Memory B cell (primary cell): ENCODE measurements at regions not wholly inside any gene's neighbourhood (a gene's known extent, or its start where the extent isn't known, plus 50 kb on each side); places are given as distances from the start of the nearest gene placed in this dataset.

Source experiments
- ATAC-seq: fragments of 150-1000 bp; cut with Tn5 transposase; 2 replicates; pipeline ENCODE4 v1.10.0; 2021; ENCODE audit warnings: low read depth, mild to moderate bottlenecking, moderate library complexity
- DNase-seq, 2 donors: peaks; one replicate each; pipeline ENCODE4 v3.0.0; 2022; ENCODE audit warnings: low spot score in 2 of 2
- H3K27ac Mint-ChIP-seq: one replicate; pipeline ENCODE4 v1.8.0; 2022; ENCODE audit warnings: mild to moderate bottlenecking, moderate library complexity, mixed read lengths
- H3K27me3 Mint-ChIP-seq: one replicate; pipeline ENCODE4 v1.8.0; 2022; ENCODE audit warnings: mixed read lengths
- H3K36me3 Mint-ChIP-seq: one replicate; pipeline ENCODE4 v1.8.0; 2022; ENCODE audit warnings: mild to moderate bottlenecking, mixed read lengths
- H3K4me1 Mint-ChIP-seq: one replicate; pipeline ENCODE4 v1.8.0; 2022; ENCODE audit warnings: mixed read lengths
- H3K4me3 Mint-ChIP-seq: one replicate; pipeline ENCODE4 v1.8.0; 2022; ENCODE audit warnings: mild to moderate bottlenecking, moderate library complexity, mixed read lengths
- H3K9me3 Mint-ChIP-seq: one replicate; pipeline ENCODE4 v1.8.0; 2022; ENCODE audit warnings: mixed read lengths

DNA sequence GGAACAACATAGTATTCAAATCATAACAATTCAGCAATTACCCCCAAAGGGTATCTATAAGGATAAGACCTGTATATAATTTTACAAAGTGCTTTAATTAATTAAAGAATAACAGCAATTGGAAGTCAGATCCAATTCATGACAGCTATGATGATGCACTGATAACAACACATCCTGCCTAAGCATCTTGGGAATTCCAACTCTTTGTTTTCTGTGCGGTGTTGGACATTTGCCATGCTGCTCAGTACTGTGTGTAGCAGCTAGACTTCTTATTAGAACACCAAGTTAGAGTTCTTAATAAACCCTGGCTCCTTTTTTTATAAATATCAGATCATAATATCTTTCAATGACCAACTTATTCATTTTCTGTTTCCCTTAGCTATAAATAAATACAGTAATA lies 209.0 kb downstream of the SEC61B start:
- Mint-ChIP-seq H3K36me3 (peaks cover 3% of the 10 kb centered on the region), H3K9me3 (peaks cover 5% of the 10 kb centered on the region), H3K27me3 (peaks cover 1% of the 10 kb centered on the region), H3K27ac (no peak overlapping the region), H3K4me3 (no peak overlapping the region), H3K4me1 (peaks cover 6% of the 10 kb centered on the region)
- DNase-seq (no peak), ATAC-seq (no peak)

DNA sequence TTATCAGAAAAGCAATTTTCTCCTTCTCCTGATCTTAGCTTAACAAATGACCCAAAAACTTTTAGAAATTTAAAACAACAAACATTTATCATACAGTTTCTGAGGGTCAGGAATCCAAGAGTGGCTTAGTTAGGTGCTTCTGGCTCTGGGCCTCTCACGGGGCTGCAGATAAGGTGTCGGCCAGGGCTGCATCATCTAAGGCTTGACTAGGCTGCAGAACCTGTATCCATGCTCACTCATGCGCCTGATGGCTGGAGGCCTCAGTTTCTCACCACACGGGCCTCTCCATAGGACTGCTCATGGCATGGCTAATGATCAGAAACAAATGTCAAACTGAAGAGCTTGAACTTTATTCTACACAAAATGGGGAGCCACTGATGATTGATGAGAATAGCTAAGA lies 210.0 kb downstream of the SEC61B start:
- Mint-ChIP-seq H3K4me1 (peaks cover 6% of the 10 kb centered on the region), H3K9me3 (peaks cover 4% of the 10 kb centered on the region), H3K36me3 (peaks cover 3% of the 10 kb centered on the region), H3K4me3 (no peak overlapping the region), H3K27me3 (peaks cover 1% of the 10 kb centered on the region), H3K27ac (no peak overlapping the region)
- ATAC-seq (no peak), DNase-seq (no peak)

DNA sequence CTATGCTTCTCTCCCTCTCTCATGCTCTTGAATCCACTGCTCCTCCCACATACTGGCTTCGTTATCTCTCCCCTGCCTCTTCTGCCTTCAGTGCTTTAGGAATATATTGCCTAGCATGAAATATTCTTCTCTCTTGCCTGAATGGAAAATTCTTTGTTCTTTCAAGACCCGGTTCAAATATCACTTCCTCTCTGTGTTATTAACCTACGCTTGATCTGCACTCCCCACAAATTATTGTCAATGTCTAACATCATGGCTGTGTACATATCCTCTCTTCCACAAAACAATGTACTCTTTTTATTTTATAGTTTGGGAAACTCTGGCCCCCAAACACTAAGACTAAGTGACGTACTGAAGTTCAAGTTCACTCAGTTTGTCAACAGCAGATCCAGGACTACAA lies 211.0 kb downstream of the SEC61B start:
- ATAC-seq (no peak), DNase-seq (no peak)
- no peaks in the 10 kb centered on the region for H3K9me3 Mint-ChIP-seq
- no peak overlapping the region for H3K4me3 Mint-ChIP-seq
- peaks cover 4% of the 10 kb centered on the region for H3K4me1 Mint-ChIP-seq
- no peaks in the 10 kb centered on the region for H3K36me3 Mint-ChIP-seq
- no peak overlapping the region for H3K27ac Mint-ChIP-seq
- no peaks in the 10 kb centered on the region for H3K27me3 Mint-ChIP-seq

DNA sequence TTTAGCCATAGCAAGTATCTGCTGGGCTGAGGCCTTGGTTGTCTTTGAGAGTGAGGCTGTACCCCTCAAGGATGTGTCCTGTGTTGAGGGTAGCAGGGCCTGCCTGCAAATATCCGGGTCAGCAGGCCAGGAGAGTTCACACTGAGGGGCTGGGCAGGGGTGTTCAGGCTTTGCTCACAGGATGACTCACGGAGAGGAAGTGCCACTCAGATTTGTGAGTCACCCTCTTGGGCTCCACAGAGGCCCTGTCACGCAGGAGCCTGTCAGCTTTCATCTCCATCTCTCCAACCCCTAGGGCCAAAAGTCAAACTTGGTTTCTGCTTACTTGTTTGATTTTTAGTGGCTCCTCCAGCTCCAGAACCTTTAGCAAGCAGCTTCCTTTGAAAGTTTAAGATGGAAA lies 211.5 kb downstream of the SEC61B start:
- H3K36me3 Mint-ChIP-seq: no peaks in the 10 kb centered on the region
- no peaks in the 10 kb centered on the region for H3K9me3 Mint-ChIP-seq
- no peaks in the 10 kb centered on the region for H3K27me3 Mint-ChIP-seq
- H3K4me3 Mint-ChIP-seq: no peak overlapping the region
- peak overlapping the region; percentile 42 for H3K27ac Mint-ChIP-seq
- DNase-seq (no peak), ATAC-seq (peak; percentile 75)
- peaks cover 4% of the 10 kb centered on the region for H3K4me1 Mint-ChIP-seq

DNA sequence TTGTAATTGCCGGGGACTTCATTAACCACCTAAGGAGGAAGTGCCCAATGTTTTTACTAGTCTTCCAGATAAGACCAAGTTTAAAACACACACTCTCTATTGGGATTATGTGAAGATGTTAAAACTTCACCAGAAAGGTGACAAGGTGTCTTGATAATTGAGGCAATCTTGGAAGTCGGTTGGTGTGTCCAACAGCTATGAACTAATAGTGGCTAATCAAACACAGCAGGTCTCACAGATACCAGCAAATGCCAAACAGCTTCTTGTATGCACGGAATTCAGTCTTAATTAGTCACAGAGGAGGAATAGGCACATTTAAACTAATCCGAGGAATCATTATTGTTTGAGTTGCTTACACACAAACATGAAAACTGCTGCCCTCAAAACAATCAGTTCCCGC lies 214.5 kb downstream of the SEC61B start:
- H3K4me3 Mint-ChIP-seq: no peak overlapping the region
- DNase-seq (no peak), ATAC-seq (no peak)
- H3K27me3 Mint-ChIP-seq: no peaks in the 10 kb centered on the region
- H3K27ac Mint-ChIP-seq: no peak overlapping the region
- peaks cover 4% of the 10 kb centered on the region for H3K4me1 Mint-ChIP-seq
- H3K36me3 Mint-ChIP-seq: no peaks in the 10 kb centered on the region
- H3K9me3 Mint-ChIP-seq: no peaks in the 10 kb centered on the region

DNA sequence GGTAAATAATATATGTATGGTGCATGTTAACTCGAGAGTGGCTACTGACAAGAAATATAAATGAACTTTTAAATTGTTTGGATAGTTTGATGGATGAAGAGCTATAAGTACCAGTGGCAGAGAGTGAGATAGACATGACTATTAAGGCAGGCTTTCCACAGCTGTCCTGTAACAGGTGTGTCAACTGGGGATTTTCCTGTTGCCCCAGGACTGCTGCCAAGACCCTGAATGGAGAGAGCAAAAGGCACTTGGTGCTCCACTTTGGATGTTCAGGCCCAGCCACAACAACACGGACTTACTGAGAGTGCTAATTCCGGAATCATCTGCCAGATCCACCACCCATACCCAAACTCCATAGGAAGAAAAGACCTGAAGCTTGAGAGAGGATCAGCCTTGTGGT lies 215.1 kb downstream of the SEC61B start:
- H3K4me3 Mint-ChIP-seq: no peak overlapping the region
- H3K27me3 Mint-ChIP-seq: no peaks in the 10 kb centered on the region
- peaks cover 4% of the 10 kb centered on the region for H3K4me1 Mint-ChIP-seq
- ATAC-seq (no peak), DNase-seq (no peak)
- H3K27ac Mint-ChIP-seq: no peak overlapping the region
- H3K36me3 Mint-ChIP-seq: no peaks in the 10 kb centered on the region
- no peaks in the 10 kb centered on the region for H3K9me3 Mint-ChIP-seq

DNA sequence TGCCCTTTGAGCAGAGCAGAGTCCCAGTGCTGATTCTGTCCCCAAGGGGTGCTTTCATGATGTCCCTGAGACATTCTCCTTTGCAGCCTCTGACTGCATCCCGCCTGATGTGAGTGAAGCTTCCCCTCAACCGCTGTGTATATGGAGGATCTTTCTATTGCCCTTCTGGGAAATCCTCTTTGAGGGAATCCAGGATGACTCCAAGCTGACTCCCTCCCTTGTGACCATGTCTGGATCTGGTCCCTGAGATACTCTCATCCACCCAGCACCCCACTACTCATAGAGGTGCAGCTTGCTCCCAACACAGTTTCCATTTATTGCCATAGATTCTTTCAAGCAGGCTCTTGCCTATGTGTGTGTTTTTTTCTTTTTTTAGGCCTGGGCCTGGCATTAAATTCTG lies 216.5 kb downstream of the SEC61B start:
- ATAC-seq: no peak
- Mint-ChIP-seq H3K27me3 (no peaks in the 10 kb centered on the region), H3K36me3 (no peaks in the 10 kb centered on the region), H3K4me1 (no peaks in the 10 kb centered on the region), H3K9me3 (no peaks in the 10 kb centered on the region), H3K4me3 (no peak overlapping the region), H3K27ac (no peak overlapping the region)
- no peak for DNase-seq

DNA sequence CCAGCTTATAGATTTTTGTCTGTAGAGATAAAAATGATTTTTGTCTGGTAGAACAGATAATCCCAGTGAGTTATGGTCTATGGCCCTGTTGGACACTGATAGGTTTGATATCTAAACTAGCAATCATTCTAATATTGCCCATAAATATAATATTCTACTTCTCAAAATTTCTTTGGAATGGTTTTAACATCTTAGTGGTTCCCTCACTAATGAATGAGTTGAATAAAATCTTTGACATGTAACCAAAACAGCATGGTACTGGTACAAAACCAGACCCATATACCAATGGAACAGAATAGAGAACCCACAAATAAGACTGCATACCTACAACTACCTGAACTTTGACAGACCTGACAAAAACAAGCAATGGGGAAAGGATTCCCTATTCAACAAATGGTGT lies 219.7 kb downstream of the SEC61B start:
- Mint-ChIP-seq H3K9me3 (no peaks in the 10 kb centered on the region), H3K27me3 (no peaks in the 10 kb centered on the region), H3K27ac (no peak overlapping the region), H3K4me1 (no peaks in the 10 kb centered on the region), H3K4me3 (no peak overlapping the region), H3K36me3 (no peaks in the 10 kb centered on the region)
- ATAC-seq: no peak
- no peak for DNase-seq

DNA sequence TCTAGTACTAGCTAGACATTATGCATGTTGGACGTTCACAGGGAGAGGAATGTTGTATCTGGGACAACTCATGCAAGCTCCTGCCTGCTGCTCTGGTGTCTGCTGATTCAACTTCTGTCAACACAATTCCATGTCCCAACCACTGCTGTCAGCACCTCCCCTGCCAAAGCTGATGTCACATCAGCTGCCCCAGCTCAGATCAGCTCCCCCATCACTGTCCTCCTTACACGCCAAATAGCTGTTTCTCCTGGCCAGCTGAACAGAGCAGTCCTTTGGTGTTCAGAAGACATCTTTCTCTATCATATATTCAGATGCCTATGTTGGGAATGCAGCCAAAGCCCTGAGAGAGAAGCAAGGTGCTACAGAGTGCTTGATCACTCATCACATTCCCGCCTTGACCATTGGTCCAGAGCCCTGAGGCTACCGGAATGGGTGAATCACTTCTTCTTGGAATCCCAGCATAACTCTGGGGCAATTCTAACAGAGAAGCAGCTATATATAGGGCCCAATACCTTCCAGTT lies 223.3 kb downstream of the SEC61B start:
- Mint-ChIP-seq H3K4me3 (no peak overlapping the region), H3K9me3 (peaks cover 1% of the 10 kb centered on the region), H3K36me3 (peaks cover 2% of the 10 kb centered on the region), H3K27me3 (peaks cover 6% of the 10 kb centered on the region), H3K4me1 (no peaks in the 10 kb centered on the region), H3K27ac (no peak overlapping the region)
- DNase-seq (no peak), ATAC-seq (no peak)

DNA sequence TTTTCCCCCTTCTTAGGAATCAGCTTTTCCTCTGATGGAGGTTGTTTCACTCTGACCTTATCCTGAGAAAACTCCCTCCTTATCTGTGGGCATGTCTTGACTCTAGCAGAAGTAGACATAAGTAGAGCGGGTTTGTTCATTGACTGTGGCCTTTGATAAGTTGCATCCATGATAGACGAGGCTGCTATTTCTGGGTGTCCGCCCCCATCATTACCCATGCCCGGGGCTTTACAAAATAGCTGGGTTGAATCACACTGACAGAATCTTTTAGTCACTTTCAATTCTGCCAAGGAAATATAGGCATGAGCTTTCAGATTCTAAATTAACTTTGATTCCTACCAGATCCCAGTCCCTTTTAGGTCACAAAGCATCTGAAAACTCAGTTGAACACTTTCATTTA lies 223.8 kb downstream of the SEC61B start:
- no peak for ATAC-seq
- Mint-ChIP-seq H3K27me3 (peaks cover 6% of the 10 kb centered on the region), H3K4me3 (no peak overlapping the region), H3K4me1 (no peaks in the 10 kb centered on the region), H3K27ac (no peak overlapping the region), H3K36me3 (peaks cover 2% of the 10 kb centered on the region), H3K9me3 (peaks cover 1% of the 10 kb centered on the region)
- DNase-seq: no peak

DNA sequence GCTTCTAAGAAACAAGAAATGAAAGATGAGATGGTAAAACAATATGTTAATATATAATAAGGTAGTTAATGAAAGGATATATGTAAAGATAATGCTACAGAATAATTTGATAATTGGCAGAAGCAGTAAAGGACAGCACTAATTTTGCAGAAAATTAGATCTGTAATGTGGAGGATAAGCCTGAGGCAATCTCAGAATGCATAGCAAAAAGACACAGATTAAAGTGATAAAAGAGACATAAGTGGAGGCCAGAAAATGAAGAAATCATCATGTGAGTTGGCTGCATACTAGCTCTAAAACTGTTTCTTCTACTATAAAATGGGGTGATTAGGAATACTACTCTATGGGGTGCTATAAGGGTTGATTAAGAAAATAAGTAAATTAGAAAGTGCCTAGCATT lies 225.9 kb downstream of the SEC61B start:
- no peak overlapping the region for H3K4me3 Mint-ChIP-seq
- H3K27me3 Mint-ChIP-seq: peaks cover 6% of the 10 kb centered on the region
- peaks cover 2% of the 10 kb centered on the region for H3K36me3 Mint-ChIP-seq
- H3K27ac Mint-ChIP-seq: no peak overlapping the region
- DNase-seq: no peak
- no peaks in the 10 kb centered on the region for H3K4me1 Mint-ChIP-seq
- no peak for ATAC-seq
- peaks cover 1% of the 10 kb centered on the region for H3K9me3 Mint-ChIP-seq

DNA sequence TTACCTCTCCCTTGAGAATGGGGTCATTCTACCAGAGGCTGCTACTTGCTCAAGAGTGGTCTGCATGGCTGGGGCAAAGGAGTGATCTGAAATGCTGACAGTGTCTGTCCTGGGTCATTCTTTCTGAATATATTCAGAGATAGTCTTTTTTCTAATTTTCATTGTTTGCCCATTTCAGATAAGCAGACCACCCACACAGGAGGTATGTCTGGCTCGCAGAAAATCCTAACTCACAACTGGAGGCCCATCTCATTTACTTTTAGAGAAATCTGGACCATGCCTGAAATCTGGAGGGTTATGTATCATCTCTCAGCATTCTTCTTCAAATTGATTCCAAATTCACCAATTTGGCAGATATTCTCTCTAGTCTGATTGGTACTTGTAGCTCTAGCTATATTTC lies 227.6 kb downstream of the SEC61B start:
- H3K27ac Mint-ChIP-seq: no peak overlapping the region
- no peaks in the 10 kb centered on the region for H3K4me1 Mint-ChIP-seq
- peaks cover 1% of the 10 kb centered on the region for H3K9me3 Mint-ChIP-seq
- H3K4me3 Mint-ChIP-seq: no peak overlapping the region
- peaks cover 2% of the 10 kb centered on the region for H3K36me3 Mint-ChIP-seq
- ATAC-seq (no peak), DNase-seq (no peak)
- H3K27me3 Mint-ChIP-seq: peaks cover 8% of the 10 kb centered on the region

DNA sequence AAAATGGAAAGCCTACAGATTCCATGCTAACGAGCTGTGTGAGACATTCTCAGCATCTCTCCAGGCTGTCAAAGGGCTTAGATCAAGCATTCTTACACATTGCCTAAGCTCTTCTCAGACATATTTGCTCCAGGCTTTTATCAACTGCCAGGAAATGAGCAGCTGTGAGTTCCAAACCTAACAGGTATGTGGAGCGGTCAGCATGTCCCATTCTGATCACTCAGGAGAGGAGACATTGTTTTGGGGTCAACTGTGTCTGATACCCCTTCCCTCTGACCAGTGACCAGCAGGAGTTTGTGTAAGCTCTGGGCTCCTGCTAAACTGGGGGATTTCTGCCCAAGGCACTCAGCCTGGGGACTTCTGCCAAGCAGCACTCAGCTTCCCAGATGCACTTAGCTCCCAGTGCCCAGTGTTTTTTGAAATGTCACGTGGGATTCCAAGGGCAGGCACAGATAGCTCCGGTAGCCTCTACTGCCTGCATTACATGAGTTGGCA lies 229.1 kb downstream of the SEC61B start:
- peaks cover 8% of the 10 kb centered on the region for H3K27me3 Mint-ChIP-seq
- peaks cover 2% of the 10 kb centered on the region for H3K36me3 Mint-ChIP-seq
- no peak for DNase-seq
- peaks cover 1% of the 10 kb centered on the region for H3K9me3 Mint-ChIP-seq
- ATAC-seq: no peak
- no peak overlapping the region for H3K4me3 Mint-ChIP-seq
- no peak overlapping the region for H3K27ac Mint-ChIP-seq
- H3K4me1 Mint-ChIP-seq: no peaks in the 10 kb centered on the region

DNA sequence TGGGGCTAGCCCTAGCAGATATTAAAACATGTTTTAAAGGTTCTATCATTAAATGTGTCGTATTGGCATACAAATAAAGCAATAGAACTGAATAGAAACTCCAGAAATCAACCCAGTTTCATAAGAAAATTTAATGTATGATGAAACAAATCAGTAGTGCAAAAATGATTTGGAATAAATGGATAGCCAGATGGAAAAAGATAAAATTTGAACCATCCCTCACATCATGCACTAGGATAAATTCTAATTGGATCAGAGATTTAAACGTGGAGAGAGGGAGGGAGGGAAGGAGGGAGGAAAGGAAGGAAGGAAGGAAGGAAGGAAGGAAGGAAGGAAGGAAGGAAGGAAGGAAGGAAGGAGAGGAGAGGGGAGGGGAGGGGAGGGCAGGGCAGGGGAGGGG lies 235.3 kb downstream of the SEC61B start:
- no peaks in the 10 kb centered on the region for H3K9me3 Mint-ChIP-seq
- H3K4me1 Mint-ChIP-seq: no peaks in the 10 kb centered on the region
- H3K36me3 Mint-ChIP-seq: no peaks in the 10 kb centered on the region
- H3K4me3 Mint-ChIP-seq: no peak overlapping the region
- no peak overlapping the region for H3K27ac Mint-ChIP-seq
- DNase-seq: no peak
- peaks cover 2% of the 10 kb centered on the region for H3K27me3 Mint-ChIP-seq
- no peak for ATAC-seq

DNA sequence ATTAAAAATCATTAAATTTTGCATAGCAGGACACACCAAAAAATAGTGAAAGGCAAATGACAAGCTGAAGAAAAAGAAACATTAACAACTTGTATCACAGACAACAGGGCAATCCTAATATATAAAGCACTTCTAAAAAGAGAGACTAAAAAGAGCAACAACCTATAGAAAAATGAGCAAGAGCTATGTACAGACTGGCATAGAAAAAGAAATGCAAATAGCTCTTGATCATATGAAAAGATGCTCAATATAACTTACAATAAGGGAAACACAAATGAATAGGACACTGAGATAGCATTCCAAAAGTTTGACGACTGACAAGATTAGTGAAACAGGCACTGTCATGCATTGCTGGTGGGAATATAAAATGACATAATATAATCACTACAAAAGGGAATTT lies 235.9 kb downstream of the SEC61B start:
- Mint-ChIP-seq H3K4me1 (no peaks in the 10 kb centered on the region), H3K9me3 (no peaks in the 10 kb centered on the region), H3K36me3 (no peaks in the 10 kb centered on the region), H3K4me3 (no peak overlapping the region), H3K27me3 (peaks cover 2% of the 10 kb centered on the region), H3K27ac (no peak overlapping the region)
- ATAC-seq (no peak), DNase-seq (no peak)
